ENCODE measurements at regions not wholly inside any gene's neighbourhood (a gene's known extent, or its start where the extent isn't known, plus 50 kb on each side); places are given as distances from the start of the nearest gene placed in this dataset.

GRCh38 chr15:70519004-70519365 lies 244.4 kb downstream of the UACA start:
- TF ChIP-seq CTCF (IDR thresholded peaks at IDR 0.05) (no peak), POLR2A (IDR thresholded peaks at IDR 0.05) (no peak)
